CD8-positive, alpha-beta memory T cell (primary cell): ENCODE measurements at regions not wholly inside any gene's neighbourhood (a gene's known extent, or its start where the extent isn't known, plus 50 kb on each side); places are given as distances from the start of the nearest gene placed in this dataset.

Source experiments
- CTCF ChIA-PET: fragments of 350-600 bp; sonication (Branson Sonifier 250); formaldehyde crosslinking; loops from one replicate; lab custom pipeline; 2021; ENCODE audit warnings: antibody characterized with exemption; lab: Charles Lee
- POLR2A ChIA-PET: fragments of 350-600 bp; sonication (Branson Sonifier 250); formaldehyde crosslinking; loops from one replicate; lab custom pipeline; 2021; ENCODE audit warnings: antibody characterized with exemption; lab: Charles Lee
- DNase-seq, 5 donors: peaks; one replicate each; pipeline versions ENCODE4 v3.0.0 to v3.0.0-alpha.2; 2020 to 2022; ENCODE audit warnings: mixed read lengths in 1 of 5
- H3K27ac ChIP-seq: one replicate; pipeline ENCODE4 v1.7.0; 2013; ENCODE audit warnings: low read depth, mild to moderate bottlenecking, low read length, moderate library complexity
- H3K27me3 ChIP-seq: 2 replicates; pipeline ENCODE4 v1.7.0; 2013; ENCODE audit warnings: low read length, mild to moderate bottlenecking; ENCODE audit not compliant: insufficient read depth, poor library complexity, severe bottlenecking
- H3K36me3 ChIP-seq: 2 replicates; pipeline ENCODE4 v1.7.0; 2013; ENCODE audit warnings: mild to moderate bottlenecking, low read length, moderate library complexity; ENCODE audit not compliant: insufficient read depth
- H3K4me1 ChIP-seq: 2 replicates; pipeline ENCODE4 v1.7.0; 2013; ENCODE audit warnings: mild to moderate bottlenecking, low read length, moderate library complexity; ENCODE audit not compliant: insufficient read depth
- H3K4me3 ChIP-seq: 2 replicates; pipeline ENCODE4 v1.7.0; 2013; ENCODE audit warnings: mild to moderate bottlenecking, low read length
- H3K9me3 ChIP-seq: 2 replicates; pipeline ENCODE4 v1.7.0; 2013; ENCODE audit warnings: mild to moderate bottlenecking, low read length
- H3K27ac Mint-ChIP-seq, 8 donors: one replicate each; pipeline ENCODE4 v1.8.0; 2020 to 2021; ENCODE audit warnings: mixed read lengths in 8 of 8, mild to moderate bottlenecking in 6 of 8, inconsistent platforms in 3 of 8, moderate library complexity in 3 of 8
- H3K27me3 Mint-ChIP-seq, 2 donors: one replicate each; pipeline ENCODE4 v1.8.0; 2020 to 2021; ENCODE audit warnings: mixed read lengths in 2 of 2, mild to moderate bottlenecking in 1 of 2, moderate library complexity in 1 of 2
- H3K36me3 Mint-ChIP-seq, 3 donors: one replicate each; pipeline ENCODE4 v1.8.0; 2020 to 2021; ENCODE audit warnings: mixed read lengths in 3 of 3, inconsistent platforms in 1 of 3, mild to moderate bottlenecking in 1 of 3
- H3K4me1 Mint-ChIP-seq, 3 donors: one replicate each; pipeline ENCODE4 v1.8.0; 2020 to 2021; ENCODE audit warnings: mixed read lengths in 3 of 3, inconsistent platforms in 1 of 3, mild to moderate bottlenecking in 1 of 3
- H3K4me3 Mint-ChIP-seq, 7 donors: one replicate each; pipeline ENCODE4 v1.8.0; 2020 to 2021; ENCODE audit warnings: mixed read lengths in 7 of 7, mild to moderate bottlenecking in 6 of 7, moderate library complexity in 4 of 7, inconsistent platforms in 2 of 7
- H3K9me3 Mint-ChIP-seq, 5 donors: one replicate each; pipeline ENCODE4 v1.8.0; 2020 to 2022; ENCODE audit warnings: mixed read lengths in 5 of 5, mild to moderate bottlenecking in 3 of 5, moderate library complexity in 2 of 5, inconsistent platforms in 1 of 5

DNA sequence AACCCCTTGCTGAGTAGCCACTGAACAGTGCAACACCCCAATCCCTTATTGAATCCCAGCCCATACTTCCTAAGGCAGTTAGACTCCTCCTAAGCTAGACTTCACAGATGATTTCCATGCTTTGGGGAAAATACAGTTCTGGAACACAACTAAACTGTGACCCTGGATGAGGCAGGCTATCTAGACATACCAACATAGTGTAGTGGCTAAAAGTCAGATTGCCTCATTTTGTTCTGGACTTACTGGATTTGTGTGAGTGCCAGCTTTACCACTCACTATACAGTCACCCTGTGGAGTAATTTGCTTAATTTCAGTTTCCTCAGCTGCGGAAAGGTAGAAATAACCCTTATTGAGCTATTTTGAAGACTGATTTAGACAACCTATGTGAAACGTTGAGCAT is 203.1 kb downstream of the ASCL1 start:
- Mint-ChIP-seq H3K36me3 (no peaks in the 10 kb centered on the region), H3K27ac (no peak overlapping the region), H3K4me1 (no peaks in the 10 kb centered on the region), H3K9me3 (peaks cover 1 to 12% (median 4%) of the 10 kb centered on the region in 5 donors), H3K4me3 (no peak overlapping the region), H3K27me3 (peaks cover 0 to 11% of the 10 kb centered on the region in 2 donors)
- no peak overlapping the region for H3K4me3 ChIP-seq
- ChIA-PET CTCF (no interaction called here), POLR2A (no interaction called here)
- no peak overlapping the region for H3K27ac ChIP-seq
- H3K9me3 ChIP-seq, result no peaks in the 10 kb centered on the region
- H3K27me3 ChIP-seq, result no peaks in the 10 kb centered on the region
- no peaks in the 10 kb centered on the region for H3K4me1 ChIP-seq
- H3K36me3 ChIP-seq, result no peaks in the 10 kb centered on the region
- DNase-seq, result no peak

DNA sequence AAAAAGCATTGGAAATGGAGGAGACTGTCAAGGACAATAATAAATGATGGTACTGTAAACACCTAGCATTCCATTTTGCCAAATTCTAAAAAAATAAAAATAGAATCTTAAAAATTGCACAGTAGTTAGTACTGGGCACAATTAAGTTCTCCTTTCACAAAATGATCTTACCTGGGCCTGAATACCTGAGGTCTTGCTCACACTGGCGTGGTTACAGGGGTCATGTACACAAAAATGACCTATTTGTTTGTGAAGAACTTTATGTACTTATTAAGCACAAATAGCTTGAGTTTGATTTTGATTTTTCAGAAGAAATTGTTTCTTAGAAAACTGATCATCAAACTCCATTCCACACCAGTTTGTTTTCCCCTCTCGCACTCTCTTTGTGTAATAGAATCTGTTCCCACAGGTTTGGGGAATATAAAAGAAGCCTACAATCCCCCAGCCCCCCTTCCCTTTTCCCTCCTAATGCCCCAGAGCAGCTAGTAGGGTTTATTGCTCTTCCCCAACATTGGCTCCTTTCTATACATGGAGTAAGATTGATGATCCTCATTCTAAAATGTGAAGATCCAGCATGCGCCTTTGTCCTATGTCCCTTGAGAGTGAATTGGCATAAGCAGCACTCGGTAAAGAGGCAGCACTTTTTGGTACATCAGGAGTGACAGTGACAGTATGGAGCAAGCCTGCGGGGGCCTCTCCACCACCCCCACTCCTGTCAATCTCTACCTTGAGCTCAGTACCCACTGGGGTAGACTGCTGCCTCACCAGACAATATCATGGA is 204.3 kb downstream of the ASCL1 start:
- H3K9me3 Mint-ChIP-seq, result peaks cover 1 to 8% (median 4%) of the 10 kb centered on the region in 5 donors
- Histone ChIP-seq H3K4me3 (no peak overlapping the region), H3K9me3 (no peaks in the 10 kb centered on the region), H3K27ac (no peak overlapping the region), H3K4me1 (no peaks in the 10 kb centered on the region), H3K27me3 (no peaks in the 10 kb centered on the region), H3K36me3 (no peaks in the 10 kb centered on the region)
- H3K27me3 Mint-ChIP-seq, result peaks cover 0 to 11% of the 10 kb centered on the region in 2 donors
- CTCF ChIA-PET, result no interaction called here
- no peaks in the 10 kb centered on the region for H3K36me3 Mint-ChIP-seq
- no peak for DNase-seq
- H3K4me1 Mint-ChIP-seq, result no peaks in the 10 kb centered on the region
- H3K4me3 Mint-ChIP-seq, result no peak overlapping the region
- H3K27ac Mint-ChIP-seq, result no peak overlapping the region
- POLR2A ChIA-PET, result no interaction called here

DNA sequence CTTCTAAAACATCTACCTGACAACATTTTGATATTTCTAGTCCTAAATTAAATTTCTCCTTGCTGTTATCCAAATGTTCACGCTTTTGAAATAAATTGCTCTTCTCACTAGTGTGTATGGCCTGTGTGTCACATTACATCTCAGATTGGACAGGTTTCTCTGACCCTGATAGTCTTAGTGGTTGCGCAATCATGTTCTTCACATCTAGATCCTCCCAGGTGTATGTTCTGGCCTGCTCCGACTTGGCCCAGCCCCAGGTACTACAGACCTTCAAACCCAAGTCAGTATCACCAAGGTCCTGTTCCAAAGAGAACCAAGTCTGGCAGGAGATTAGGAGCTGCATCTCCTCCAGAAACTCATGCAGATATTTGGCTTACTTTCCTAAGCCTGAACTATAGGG is 209.5 kb downstream of the ASCL1 start:
- Histone ChIP-seq H3K27ac (no peak overlapping the region), H3K4me1 (no peaks in the 10 kb centered on the region), H3K27me3 (no peaks in the 10 kb centered on the region), H3K9me3 (no peaks in the 10 kb centered on the region), H3K4me3 (no peak overlapping the region), H3K36me3 (no peaks in the 10 kb centered on the region)
- DNase-seq, result no peak
- ChIA-PET CTCF (interaction anchor here (1.1 to 1.5 kb wide), 2 partner anchors 10 to 12 kb away, joined by 3 read pairs; no protein-coding TSS in a partner anchor), POLR2A (no interaction called here)
- H3K27ac Mint-ChIP-seq, result no peak overlapping the region
- no peaks in the 10 kb centered on the region for H3K4me1 Mint-ChIP-seq
- H3K9me3 Mint-ChIP-seq, result peaks cover 0 to 4% (median 2%) of the 10 kb centered on the region in 5 donors
- no peaks in the 10 kb centered on the region for H3K27me3 Mint-ChIP-seq
- H3K36me3 Mint-ChIP-seq, result no peaks in the 10 kb centered on the region
- H3K4me3 Mint-ChIP-seq, result no peak overlapping the region

DNA sequence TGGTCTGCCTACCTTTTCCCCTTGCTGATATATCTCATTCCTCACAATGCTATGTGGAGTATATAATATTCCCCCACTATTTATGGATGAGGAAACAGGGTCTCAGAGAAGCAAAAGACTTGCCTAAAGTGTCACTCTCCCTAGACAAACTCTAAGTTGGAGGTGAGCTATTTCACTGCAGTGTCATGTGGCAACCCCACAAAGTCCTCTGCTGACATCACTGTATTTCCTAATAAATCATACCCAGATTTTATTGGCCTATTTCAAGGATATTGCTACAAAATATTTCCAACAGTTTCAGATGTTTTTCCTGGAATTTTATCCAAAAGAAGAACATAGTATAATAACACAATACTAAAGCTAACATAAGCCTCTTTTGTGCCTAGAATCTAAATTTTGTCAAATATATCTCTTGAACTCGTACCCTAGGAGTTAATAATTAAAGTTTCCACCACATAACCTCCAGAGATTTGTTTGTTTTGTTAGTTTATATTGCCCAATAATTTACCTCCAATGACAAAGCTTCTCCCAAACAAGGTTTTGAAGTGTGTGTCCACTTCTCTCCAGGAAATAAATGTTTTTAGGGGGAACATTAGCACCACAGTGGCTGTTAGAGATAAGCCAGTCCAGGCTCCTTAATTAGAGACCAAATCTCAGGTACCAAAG is 215.1 kb downstream of the ASCL1 start:
- peaks cover 0 to 4% (median 2%) of the 10 kb centered on the region in 5 donors for H3K9me3 Mint-ChIP-seq
- CTCF ChIA-PET, result no interaction called here
- no peak overlapping the region for H3K4me3 Mint-ChIP-seq
- H3K27ac ChIP-seq, result no peak overlapping the region
- H3K4me3 ChIP-seq, result no peak overlapping the region
- H3K27me3 Mint-ChIP-seq, result peaks cover 0 to 5% of the 10 kb centered on the region in 2 donors
- POLR2A ChIA-PET, result no interaction called here
- H3K27me3 ChIP-seq, result no peaks in the 10 kb centered on the region
- no peaks in the 10 kb centered on the region for H3K36me3 ChIP-seq
- no peaks in the 10 kb centered on the region for H3K36me3 Mint-ChIP-seq
- H3K4me1 Mint-ChIP-seq, result no peaks in the 10 kb centered on the region
- no peaks in the 10 kb centered on the region for H3K4me1 ChIP-seq
- no peak for DNase-seq
- H3K27ac Mint-ChIP-seq, result no peak overlapping the region
- no peaks in the 10 kb centered on the region for H3K9me3 ChIP-seq

DNA sequence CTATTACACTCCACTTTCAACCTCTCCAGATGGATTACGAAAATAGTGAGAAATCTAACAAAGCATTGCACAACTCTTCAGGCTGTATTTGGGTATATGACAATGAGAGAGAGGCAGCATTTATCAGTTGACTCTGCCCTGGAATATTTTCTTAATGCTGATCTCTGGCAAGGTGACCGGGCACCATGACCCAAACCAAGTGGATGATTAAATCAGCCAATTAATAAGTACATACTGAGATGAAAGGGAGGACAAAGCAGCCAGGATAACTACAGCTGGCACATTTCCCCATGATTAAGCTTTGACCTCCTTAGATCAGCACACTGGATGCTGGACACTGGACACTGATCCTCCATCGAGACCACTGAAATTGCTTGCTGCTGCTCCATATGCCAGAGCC is 218.2 kb downstream of the ASCL1 start:
- Mint-ChIP-seq H3K27ac (no peak overlapping the region), H3K4me3 (no peak overlapping the region)
- CTCF ChIA-PET, result no interaction called here

DNA sequence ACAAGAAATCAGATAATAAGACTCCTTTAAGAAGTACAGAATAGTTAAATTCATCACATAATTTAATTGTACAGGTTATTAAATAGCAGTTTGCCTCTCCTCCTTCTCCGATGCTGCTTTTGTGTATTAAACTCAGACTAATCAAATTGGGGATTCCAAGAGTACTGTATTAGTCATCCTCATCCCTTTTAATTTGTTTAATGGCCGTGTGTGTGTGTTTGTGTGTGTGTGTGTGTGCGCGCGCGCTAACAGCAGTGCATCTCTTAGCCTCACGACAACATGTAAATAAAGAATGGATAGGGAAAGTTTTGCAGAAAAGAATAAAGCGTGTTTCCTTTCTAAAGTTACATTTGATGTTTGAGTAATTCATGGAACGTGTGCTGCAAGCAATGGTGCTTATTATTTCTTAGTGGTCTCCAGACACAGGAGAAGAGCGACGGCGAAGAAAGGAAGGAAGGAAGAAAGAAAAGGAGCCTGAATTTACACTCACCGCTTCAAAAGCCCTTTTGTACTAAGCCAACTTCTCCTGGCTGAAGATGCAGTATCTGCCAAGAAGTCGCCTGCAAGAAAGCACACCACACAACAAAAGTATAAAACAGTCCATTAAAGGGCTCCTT is 220.3 kb downstream of the ASCL1 start:
- H3K9me3 Mint-ChIP-seq, result peaks cover 0 to 4% (median 0%) of the 10 kb centered on the region in 5 donors
- H3K4me1 Mint-ChIP-seq, result no peaks in the 10 kb centered on the region
- no peak overlapping the region for H3K27ac ChIP-seq
- no peaks in the 10 kb centered on the region for H3K27me3 ChIP-seq
- no peaks in the 10 kb centered on the region for H3K9me3 ChIP-seq
- H3K36me3 ChIP-seq, result no peaks in the 10 kb centered on the region
- ChIA-PET POLR2A (no interaction called here), CTCF (interaction anchor here (1.1 kb wide), 1 partner anchor 11 kb away, joined by 3 read pairs; no protein-coding TSS in a partner anchor)
- no peaks in the 10 kb centered on the region for H3K36me3 Mint-ChIP-seq
- no peak for DNase-seq
- no peaks in the 10 kb centered on the region for H3K4me1 ChIP-seq
- peaks cover 0 to 5% of the 10 kb centered on the region in 2 donors for H3K27me3 Mint-ChIP-seq
- H3K4me3 Mint-ChIP-seq, result no peak overlapping the region
- H3K27ac Mint-ChIP-seq, result no peak overlapping the region
- no peak overlapping the region for H3K4me3 ChIP-seq

More for the DNA sequence above, 218.2 kb downstream of the ASCL1 start:
- Histone ChIP-seq H3K36me3 (no peaks in the 10 kb centered on the region), H3K27me3 (no peaks in the 10 kb centered on the region), H3K4me1 (no peaks in the 10 kb centered on the region), H3K27ac (no peak overlapping the region), H3K4me3 (no peak overlapping the region), H3K9me3 (no peaks in the 10 kb centered on the region)
- Mint-ChIP-seq H3K27me3 (peaks cover 0 to 5% of the 10 kb centered on the region in 2 donors), H3K4me1 (no peaks in the 10 kb centered on the region), H3K36me3 (no peaks in the 10 kb centered on the region), H3K9me3 (peaks cover 0 to 4% (median 2%) of the 10 kb centered on the region in 5 donors)
- POLR2A ChIA-PET, result no interaction called here
- no peak for DNase-seq

DNA sequence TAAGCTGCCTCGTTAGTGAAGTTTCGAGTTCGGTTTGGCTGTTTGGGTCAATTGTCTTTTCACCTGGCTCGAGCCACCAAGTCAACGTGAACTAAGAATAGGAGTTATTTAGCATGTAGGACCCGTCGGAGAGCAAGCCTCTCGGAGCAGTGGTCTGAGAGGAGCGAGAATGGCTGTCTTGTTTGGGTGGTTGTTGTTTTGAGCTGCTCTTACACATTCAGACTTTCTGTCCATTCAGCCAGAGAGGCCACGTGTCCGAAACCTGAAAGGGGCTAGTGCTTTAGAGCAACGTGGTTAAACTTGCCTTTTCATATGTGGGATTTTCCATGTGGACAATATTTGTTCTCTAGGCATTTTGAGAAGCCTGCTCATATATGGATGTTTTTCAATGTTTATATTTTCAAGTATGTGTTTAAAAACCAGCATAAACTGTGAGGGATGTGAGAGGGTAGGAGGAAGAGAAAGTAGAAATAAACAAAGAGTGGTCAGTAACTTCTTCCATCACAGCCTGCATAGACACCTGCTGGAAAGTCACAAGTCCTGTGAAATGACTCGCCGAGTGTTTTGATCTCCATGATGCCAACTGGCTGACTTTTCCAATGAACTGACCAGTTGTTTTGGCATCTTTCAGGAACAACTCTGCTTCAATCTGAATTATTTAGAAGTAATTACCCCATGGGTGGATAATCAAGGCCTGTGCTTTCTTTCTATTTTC is 221.0 kb downstream of the ASCL1 start:
- Histone ChIP-seq H3K36me3 (no peaks in the 10 kb centered on the region), H3K27me3 (no peaks in the 10 kb centered on the region), H3K9me3 (no peaks in the 10 kb centered on the region), H3K4me1 (no peaks in the 10 kb centered on the region), H3K4me3 (no peak overlapping the region), H3K27ac (no peak overlapping the region)
- H3K36me3 Mint-ChIP-seq, result no peaks in the 10 kb centered on the region
- POLR2A ChIA-PET, result no interaction called here
- no peak for DNase-seq
- no peak overlapping the region for H3K27ac Mint-ChIP-seq
- CTCF ChIA-PET, result no interaction called here
- peaks cover 0 to 4% (median under 1%) of the 10 kb centered on the region in 5 donors for H3K9me3 Mint-ChIP-seq
- peaks cover 4 to 5% of the 10 kb centered on the region in 2 donors for H3K27me3 Mint-ChIP-seq
- no peaks in the 10 kb centered on the region for H3K4me1 Mint-ChIP-seq
- H3K4me3 Mint-ChIP-seq, result no peak overlapping the region
